GM19025 (cell line): ENCODE measurements at regions not wholly inside any gene's neighbourhood (a gene's known extent, or its start where the extent isn't known, plus 50 kb on each side); places are given as distances from the start of the nearest gene placed in this dataset.

ENCODE experiments used
- ATAC-seq: cut with Tn5 transposase; IDR thresholded peaks from one replicate; pipeline ENCODE4 v1.9.1; 2021; ENCODE audit warnings: mild to moderate bottlenecking, low read depth, moderate library complexity; ENCODE audit not compliant: unreplicated experiment

GRCh38 chr12:100738086-100738485, 56.5 kb upstream of the ANO4 start:
- ATAC-seq = no peak

- ATAC-seq = no peak
These were observed 53.4 kb upstream of the ANO4 start for GRCh38 chr12:100741084-100741711.

- ATAC-seq = no peak
These were observed 51.5 kb upstream of the ANO4 start for GRCh38 chr12:100743060-100743459.
